Calu3 (cell line): ENCODE measurements at regions not wholly inside any gene's neighbourhood (a gene's known extent, or its start where the extent isn't known, plus 50 kb on each side); places are given as distances from the start of the nearest gene placed in this dataset.

ENCODE experiments used
- BruUV-seq: library from RNA; stranded (reverse); fragments of 400-500 nt; replicated peaks from 2 replicates; lab custom pipeline; 2021; lab: Mats Ljungman, UMichigan
- CTCF ChIA-PET: fragments of 300-600 bp; sonication (Branson Sonifier 250); formaldehyde crosslinking; loops from one replicate; lab custom pipeline; 2022; ENCODE audit warnings: antibody characterized with exemption; lab: Charles Lee
- DNase-seq: peaks from one replicate; pipeline ENCODE4 v3.0.0; 2022
- H3K27ac Mint-ChIP-seq: one replicate; pipeline ENCODE4 v1.8.0; 2022; ENCODE audit warnings: mixed read lengths; ENCODE audit not compliant: unreplicated experiment
- H3K27me3 Mint-ChIP-seq: one replicate; pipeline ENCODE4 v1.8.0; 2022; ENCODE audit warnings: mixed read lengths; ENCODE audit not compliant: unreplicated experiment
- H3K36me3 Mint-ChIP-seq: one replicate; pipeline ENCODE4 v1.8.0; 2022; ENCODE audit warnings: mild to moderate bottlenecking, moderate library complexity, mixed read lengths; ENCODE audit not compliant: insufficient read depth, unreplicated experiment
- H3K4me1 Mint-ChIP-seq: one replicate; pipeline ENCODE4 v1.8.0; 2022; ENCODE audit warnings: mild to moderate bottlenecking, low read depth, mixed read lengths; ENCODE audit not compliant: unreplicated experiment
- H3K4me3 Mint-ChIP-seq: one replicate; pipeline ENCODE4 v1.8.0; 2022; ENCODE audit warnings: mild to moderate bottlenecking, low read depth, moderate library complexity, mixed read lengths; ENCODE audit not compliant: unreplicated experiment
- H3K9me3 Mint-ChIP-seq: one replicate; pipeline ENCODE4 v1.8.0; 2022; ENCODE audit warnings: low read depth, mixed read lengths; ENCODE audit not compliant: unreplicated experiment
- CTCF ChIP-seq: fragments of 200-600 bp; IDR thresholded peaks from one replicate; pipeline ENCODE4 v1.8.0; 2022; ENCODE audit warnings: antibody characterized with exemption; ENCODE audit not compliant: unreplicated experiment
- intact Hi-C: fragments of 100-400 bp; cut with micrococcal nuclease; formaldehyde crosslinking; loops from one replicate; pipeline ENCODE4 v1.10.0; 2022; ENCODE audit not compliant: unreplicated experiment

- Mint-ChIP-seq H3K9me3 (peaks cover 5% of the 10 kb centered on the region), H3K4me1 (no peaks in the 10 kb centered on the region), H3K27ac (no peak overlapping the region), H3K27me3 (peaks cover 61% of the 10 kb centered on the region), H3K4me3 (no peak overlapping the region), H3K36me3 (no peaks in the 10 kb centered on the region)
- intact Hi-C loops = no loop called here
- DNase-seq = no peak
- CTCF ChIA-PET = no interaction called here
- BruUV-seq = no TSS peak
- TF ChIP-seq CTCF = no peak
Observed at GRCh38 chr20:43789593-43789992, 62.8 kb upstream of the GTSF1L start.

GRCh38 chr20:43787937-43788336, 61.1 kb upstream of the GTSF1L start:
- no peak for DNase-seq
- TF ChIP-seq CTCF = no peak
- Mint-ChIP-seq H3K36me3 (no peaks in the 10 kb centered on the region), H3K9me3 (peaks cover 5% of the 10 kb centered on the region), H3K4me1 (no peaks in the 10 kb centered on the region), H3K4me3 (no peak overlapping the region), H3K27me3 (peaks cover 46% of the 10 kb centered on the region), H3K27ac (no peak overlapping the region)
- no TSS peak for BruUV-seq
- intact Hi-C loops = no loop called here
- CTCF ChIA-PET = interaction anchor here (0.7 kb wide), 1 partner anchor 1696 kb away, joined by 3 read pairs; no protein-coding TSS in a partner anchor

- intact Hi-C loops = no loop called here
- no peak for TF ChIP-seq CTCF
- Mint-ChIP-seq H3K9me3 (no peaks in the 10 kb centered on the region), H3K36me3 (no peaks in the 10 kb centered on the region), H3K27me3 (peaks cover 36% of the 10 kb centered on the region), H3K4me1 (peaks cover 8% of the 10 kb centered on the region), H3K27ac (no peak overlapping the region), H3K4me3 (no peak overlapping the region)
- no TSS peak for BruUV-seq
- DNase-seq = no peak
- CTCF ChIA-PET = interaction anchor here (0.6 kb wide), 1 partner anchor 56 kb away, joined by 3 read pairs; no protein-coding TSS in a partner anchor
Observed at GRCh38 chr20:43786885-43787284, 60.1 kb upstream of the GTSF1L start.

- BruUV-seq = no TSS peak
- CTCF ChIA-PET = interaction anchor here (0.7 kb wide), 1 partner anchor 173 kb away, joined by 3 read pairs; no protein-coding TSS in a partner anchor
- intact Hi-C loops = no loop called here
- peaks cover 12% of the 10 kb centered on the region for H3K4me1 Mint-ChIP-seq
- no peak overlapping the region for H3K27ac Mint-ChIP-seq
- no peak for TF ChIP-seq CTCF
- peaks cover 3% of the 10 kb centered on the region for H3K9me3 Mint-ChIP-seq
- H3K27me3 Mint-ChIP-seq = peaks cover 36% of the 10 kb centered on the region
- DNase-seq = no peak
- no peaks in the 10 kb centered on the region for H3K36me3 Mint-ChIP-seq
- no peak overlapping the region for H3K4me3 Mint-ChIP-seq
Observed at GRCh38 chr20:43781215-43781614, 54.4 kb upstream of the GTSF1L start.
